ENCODE measurements at regions not wholly inside any gene's neighbourhood (a gene's known extent, or its start where the extent isn't known, plus 50 kb on each side); places are given as distances from the start of the nearest gene placed in this dataset.

- Histone ChIP-seq H3K4me3 (ENCODE audit: low read depth, low read length) (no peak overlapping the region), H3K36me3 (no peaks in the 10 kb centered on the region), H3K27me3 (ENCODE audit: insufficient read depth, low read depth, severe bottlenecking) (no peaks in the 10 kb centered on the region), H3K27ac (peak overlapping the region; percentile 44; the same call in 1 of the 2 replicates), H3K9me3 (ENCODE audit: severe bottlenecking) (no peaks in the 10 kb centered on the region)
- no peak for TF ChIP-seq CTCF (IDR thresholded peaks at IDR 0.05; ENCODE audit: low read depth, low read length)
- DNase-seq = no peak
Observed at GRCh38 chr1:37400466-37401225, 73.7 kb upstream of the ZC3H12A start.

GRCh38 chr1:37403166-37403565 lies 71.2 kb upstream of the ZC3H12A start:
- no peak overlapping the region; the same call in 1 of the 2 replicates for H3K27ac ChIP-seq
- TF ChIP-seq CTCF (IDR thresholded peaks at IDR 0.05; ENCODE audit: low read depth, low read length) = peak; percentile 50
- peak; percentile 62 for DNase-seq
- no peaks in the 10 kb centered on the region for H3K27me3 ChIP-seq (ENCODE audit: insufficient read depth, low read depth, severe bottlenecking)
- no peaks in the 10 kb centered on the region for H3K9me3 ChIP-seq (ENCODE audit: severe bottlenecking)
- H3K4me3 ChIP-seq (ENCODE audit: low read depth, low read length) = no peak overlapping the region
- H3K36me3 ChIP-seq = no peaks in the 10 kb centered on the region

GRCh38 chr1:37404711-37405110 lies 69.7 kb upstream of the ZC3H12A start:
- no peak overlapping the region for H3K4me3 ChIP-seq (ENCODE audit: low read depth, low read length)
- H3K9me3 ChIP-seq (ENCODE audit: severe bottlenecking) = no peaks in the 10 kb centered on the region
- no peak overlapping the region for H3K27ac ChIP-seq
- DNase-seq = no peak
- no peaks in the 10 kb centered on the region for H3K27me3 ChIP-seq (ENCODE audit: insufficient read depth, low read depth, severe bottlenecking)
- no peaks in the 10 kb centered on the region for H3K36me3 ChIP-seq
- TF ChIP-seq CTCF (IDR thresholded peaks at IDR 0.05; ENCODE audit: low read depth, low read length) = no peak

GRCh38 chr1:37410105-37410504 lies 64.3 kb upstream of the ZC3H12A start:
- Histone ChIP-seq H3K9me3 (ENCODE audit: severe bottlenecking) (peaks cover 4% of the 10 kb centered on the region), H3K27me3 (ENCODE audit: insufficient read depth, low read depth, severe bottlenecking) (no peaks in the 10 kb centered on the region), H3K27ac (peak overlapping the region; percentile 74), H3K4me3 (ENCODE audit: low read depth, low read length) (0 out of 2 replicates have a peak overlapping the region, but pooled peaks have one; percentile 2), H3K36me3 (no peaks in the 10 kb centered on the region)
- TF ChIP-seq CTCF (IDR thresholded peaks at IDR 0.05; ENCODE audit: low read depth, low read length) = no peak
- peak; percentile 90 for DNase-seq

GRCh38 chr1:37410815-37411214 lies 63.6 kb upstream of the ZC3H12A start:
- TF ChIP-seq CTCF (IDR thresholded peaks at IDR 0.05; ENCODE audit: low read depth, low read length) = no peak
- H3K27ac ChIP-seq = peak overlapping the region; percentile 74
- no peaks in the 10 kb centered on the region for H3K36me3 ChIP-seq
- H3K27me3 ChIP-seq (ENCODE audit: insufficient read depth, low read depth, severe bottlenecking) = no peaks in the 10 kb centered on the region
- H3K4me3 ChIP-seq (ENCODE audit: low read depth, low read length) = 0 out of 2 replicates have a peak overlapping the region, but pooled peaks have one; percentile 2
- peak; percentile 66 for DNase-seq
- H3K9me3 ChIP-seq (ENCODE audit: severe bottlenecking) = peaks cover 8% of the 10 kb centered on the region

Measured in WERI-Rb-1 (cell line).